Stomach smooth muscle (tissue), 2 donors: ENCODE measurements at regions not wholly inside any gene's neighbourhood (a gene's known extent, or its start where the extent isn't known, plus 50 kb on each side); places are given as distances from the start of the nearest gene placed in this dataset.
"Not testable (repeated sequence)": the region's sequence is repeated elsewhere in the genome, so short reads cannot be mapped to it uniquely, and the experiment has no call there.

ENCODE experiments used
- H3K27ac ChIP-seq: one replicate; pipeline ENCODE4 v1.7.0; 2013; ENCODE audit warnings: mild to moderate bottlenecking, low read length, inconsistent platforms
- H3K27me3 ChIP-seq, 2 donors: one replicate each; pipeline ENCODE4 v1.7.0; 2013; ENCODE audit warnings: low read length in 2 of 2; ENCODE audit not compliant: insufficient read depth in 2 of 2, control insufficient read depth in 1 of 2
- H3K36me3 ChIP-seq, 2 donors: one replicate each; pipeline ENCODE4 v1.7.0; 2013; ENCODE audit warnings: low read length in 2 of 2; ENCODE audit not compliant: control insufficient read depth in 2 of 2, insufficient read depth in 2 of 2
- H3K4me1 ChIP-seq: one replicate; pipeline ENCODE4 v1.7.0; 2013; ENCODE audit warnings: low read length; ENCODE audit not compliant: control insufficient read depth, insufficient read depth
- H3K4me3 ChIP-seq, 2 donors: one replicate each; pipeline ENCODE4 v1.7.0; 2013; ENCODE audit warnings: low read length in 2 of 2
- H3K9ac ChIP-seq, 2 donors: one replicate each; pipeline ENCODE4 v1.7.0; 2013; ENCODE audit warnings: low read length in 2 of 2, mild to moderate bottlenecking in 1 of 2
- H3K9me3 ChIP-seq, 2 donors: one replicate each; pipeline ENCODE4 v1.7.0; 2013; ENCODE audit warnings: low read length in 2 of 2; ENCODE audit not compliant: control insufficient read depth in 2 of 2
- donor health status: healthy.
- donor health status: Pancreatic carcinoma.

DNA sequence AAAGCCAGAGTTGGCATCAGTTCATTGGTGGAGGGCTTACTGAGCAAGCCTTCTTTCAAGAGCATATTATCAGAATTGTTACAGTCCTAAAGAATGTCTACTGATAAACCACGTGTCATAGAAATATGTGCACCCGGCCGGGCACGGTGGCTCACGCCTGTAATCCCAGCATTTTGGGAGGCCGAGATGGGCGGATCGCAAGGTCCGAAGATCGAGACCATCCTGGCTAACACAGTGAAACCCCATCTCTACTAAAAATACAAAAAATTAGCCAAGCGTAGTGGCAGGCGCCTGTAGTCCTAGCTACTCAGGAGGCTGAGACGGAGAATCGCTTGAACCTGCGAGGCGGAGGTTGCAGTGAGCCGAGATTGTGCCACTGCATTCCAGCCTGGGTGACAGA lies 66.4 kb upstream of the SLC66A3 start:
- not testable (repeated sequence) for H3K36me3 ChIP-seq, H3K9me3 ChIP-seq, H3K4me1 ChIP-seq, H3K9ac ChIP-seq, H3K4me3 ChIP-seq, H3K27me3 ChIP-seq, H3K27ac ChIP-seq

DNA sequence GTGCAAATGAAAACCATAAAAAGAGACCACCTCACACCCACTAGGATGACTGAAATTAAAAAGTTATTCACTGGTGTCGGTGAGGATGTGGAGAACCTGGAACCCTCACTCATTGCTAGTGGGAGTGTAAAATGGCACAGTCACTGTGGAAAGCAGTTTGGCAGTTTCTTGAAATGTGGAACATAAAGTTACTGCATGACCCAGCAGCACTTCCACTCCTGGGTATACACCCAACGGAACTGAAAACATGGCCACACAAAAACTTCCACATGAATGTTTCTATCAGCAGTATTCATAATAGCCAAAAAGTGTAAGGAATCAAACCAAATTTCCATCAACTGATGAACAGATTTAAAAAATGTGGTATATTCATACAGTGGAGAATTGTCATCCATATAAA lies 65.1 kb upstream of the SLC66A3 start:
- Histone ChIP-seq H3K4me1 (no peaks in the 10 kb centered on the region), H3K9me3 (no peaks in the 10 kb centered on the region), H3K36me3 (no peaks in the 10 kb centered on the region), H3K9ac (no peak overlapping the region), H3K27me3 (no peaks in the 10 kb centered on the region), H3K27ac (no peak overlapping the region), H3K4me3 (no peak overlapping the region)

DNA sequence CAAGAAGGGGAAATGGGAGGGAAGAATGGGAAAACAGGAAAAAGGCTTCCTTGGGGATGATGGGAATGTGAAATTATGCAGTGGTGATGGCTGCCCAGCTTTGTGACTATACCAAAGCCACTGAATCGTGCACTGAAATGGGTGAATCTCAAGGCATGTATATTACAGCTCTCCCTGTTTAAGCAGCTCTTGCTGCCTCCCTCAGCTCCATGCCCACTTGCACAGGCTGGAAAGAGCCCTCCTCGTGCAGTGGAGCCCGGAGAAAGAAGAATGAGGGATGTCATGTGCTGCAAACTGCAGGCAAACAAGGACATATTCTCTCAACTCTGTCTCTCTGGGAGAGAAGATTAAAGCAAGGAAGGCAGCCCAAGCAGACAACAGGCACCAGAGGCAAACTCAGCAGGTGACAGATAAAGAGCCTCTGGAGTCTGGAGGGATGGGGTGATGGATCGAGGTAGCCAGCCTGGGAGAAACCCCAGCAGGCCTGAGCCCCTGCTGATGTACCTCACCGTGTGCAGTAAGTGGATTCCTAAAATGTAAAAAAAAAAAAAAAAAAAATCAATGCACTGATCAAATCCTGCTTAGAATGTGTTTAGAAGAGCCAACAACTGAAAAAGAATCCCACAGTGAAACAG lies 62.4 kb upstream of the SLC66A3 start:
- Histone ChIP-seq H3K9me3 (no peaks in the 10 kb centered on the region), H3K27ac (no peak overlapping the region), H3K4me3 (no peak overlapping the region), H3K27me3 (no peaks in the 10 kb centered on the region), H3K36me3 (no peaks in the 10 kb centered on the region), H3K9ac (no peak overlapping the region), H3K4me1 (no peaks in the 10 kb centered on the region)

DNA sequence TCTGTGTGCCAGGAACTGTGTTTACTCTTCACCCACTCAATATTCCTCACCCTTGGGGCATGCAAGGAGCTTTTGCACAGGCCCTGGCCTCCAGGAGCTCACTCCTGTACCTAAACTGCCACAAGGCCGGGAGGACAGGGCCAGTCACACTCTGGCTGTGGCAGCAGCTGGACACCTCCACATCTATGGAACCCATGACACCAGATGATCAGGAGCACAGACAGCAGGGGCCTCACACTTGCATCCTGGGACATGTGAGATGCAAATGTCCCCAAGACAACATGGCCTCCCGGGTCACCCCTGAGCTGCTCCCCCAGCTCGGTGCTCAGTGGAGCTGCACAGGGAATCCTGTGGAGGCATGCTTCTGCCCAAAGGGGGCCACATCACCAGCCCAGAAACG lies 61.8 kb upstream of the SLC66A3 start:
- no peak overlapping the region for H3K4me3 ChIP-seq
- H3K36me3 ChIP-seq, result no peaks in the 10 kb centered on the region
- H3K9me3 ChIP-seq, result no peaks in the 10 kb centered on the region
- no peaks in the 10 kb centered on the region for H3K4me1 ChIP-seq
- H3K27me3 ChIP-seq, result no peaks in the 10 kb centered on the region
- no peak overlapping the region for H3K9ac ChIP-seq
- H3K27ac ChIP-seq, result no peak overlapping the region

DNA sequence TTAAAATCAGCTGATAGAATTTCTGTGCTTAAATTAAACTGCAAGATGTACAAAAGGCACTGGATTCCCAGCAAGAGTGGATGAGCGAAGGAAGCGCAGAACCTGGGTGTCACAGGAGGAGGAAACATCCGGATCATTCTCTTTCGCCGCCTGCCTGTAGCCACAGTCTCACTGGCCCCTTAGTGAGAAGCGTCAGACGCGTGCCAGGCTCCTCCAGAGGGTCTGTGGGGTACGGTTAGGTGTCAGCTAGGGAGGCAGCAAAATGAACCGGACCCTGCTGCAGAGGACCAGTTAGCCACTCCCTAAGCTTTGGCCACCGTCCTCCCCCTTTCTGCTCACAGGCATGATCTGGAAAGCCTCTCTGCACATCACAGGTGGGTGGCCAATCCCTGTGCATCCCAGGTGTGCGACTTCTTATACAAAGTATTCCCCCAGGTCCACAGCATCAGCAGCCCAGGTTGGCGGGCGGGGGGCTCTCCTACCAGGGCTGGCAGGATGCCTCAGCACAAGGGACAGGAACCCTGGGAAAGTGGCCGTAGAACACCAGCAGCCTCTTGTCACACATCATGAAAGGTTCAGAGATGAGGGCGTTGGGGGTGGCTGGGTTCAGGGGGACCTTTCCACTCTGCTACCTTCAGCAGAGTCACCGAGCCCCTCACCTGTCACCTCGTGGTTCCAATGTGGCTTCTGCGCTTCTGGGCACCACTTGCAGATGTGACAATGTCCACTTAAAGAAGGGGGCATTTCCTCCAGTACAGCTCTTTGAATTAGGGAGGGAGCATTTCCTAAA lies 61.1 kb upstream of the SLC66A3 start:
- Histone ChIP-seq H3K36me3 (no peaks in the 10 kb centered on the region), H3K27ac (no peak overlapping the region), H3K9me3 (no peaks in the 10 kb centered on the region), H3K4me1 (no peaks in the 10 kb centered on the region), H3K4me3 (no peak overlapping the region), H3K9ac (no peak overlapping the region), H3K27me3 (no peaks in the 10 kb centered on the region)

DNA sequence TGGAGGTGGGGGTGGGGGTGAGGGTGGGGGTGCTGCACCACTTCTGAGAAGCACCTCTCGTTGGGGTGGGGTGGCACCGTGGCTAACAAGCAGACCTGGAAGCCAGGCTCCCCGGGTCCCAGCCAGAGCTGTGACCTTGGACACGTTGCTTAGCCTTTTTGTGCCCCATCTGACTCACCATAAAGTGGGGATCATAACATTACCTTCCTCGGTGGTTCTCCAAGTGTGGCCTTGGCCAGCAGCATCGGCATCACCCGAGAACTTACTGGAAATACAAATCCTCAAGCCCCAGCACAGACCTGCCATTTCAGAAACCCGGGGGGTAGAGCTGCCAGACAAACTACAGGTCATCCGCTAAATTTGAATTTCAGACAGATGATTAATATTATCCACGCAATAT lies 58.7 kb upstream of the SLC66A3 start:
- no peaks in the 10 kb centered on the region for H3K4me1 ChIP-seq
- H3K4me3 ChIP-seq, result no peak overlapping the region
- no peak overlapping the region for H3K9ac ChIP-seq
- H3K27me3 ChIP-seq, result no peaks in the 10 kb centered on the region
- H3K9me3 ChIP-seq, result no peaks in the 10 kb centered on the region
- H3K27ac ChIP-seq, result no peak overlapping the region
- H3K36me3 ChIP-seq, result no peaks in the 10 kb centered on the region

DNA sequence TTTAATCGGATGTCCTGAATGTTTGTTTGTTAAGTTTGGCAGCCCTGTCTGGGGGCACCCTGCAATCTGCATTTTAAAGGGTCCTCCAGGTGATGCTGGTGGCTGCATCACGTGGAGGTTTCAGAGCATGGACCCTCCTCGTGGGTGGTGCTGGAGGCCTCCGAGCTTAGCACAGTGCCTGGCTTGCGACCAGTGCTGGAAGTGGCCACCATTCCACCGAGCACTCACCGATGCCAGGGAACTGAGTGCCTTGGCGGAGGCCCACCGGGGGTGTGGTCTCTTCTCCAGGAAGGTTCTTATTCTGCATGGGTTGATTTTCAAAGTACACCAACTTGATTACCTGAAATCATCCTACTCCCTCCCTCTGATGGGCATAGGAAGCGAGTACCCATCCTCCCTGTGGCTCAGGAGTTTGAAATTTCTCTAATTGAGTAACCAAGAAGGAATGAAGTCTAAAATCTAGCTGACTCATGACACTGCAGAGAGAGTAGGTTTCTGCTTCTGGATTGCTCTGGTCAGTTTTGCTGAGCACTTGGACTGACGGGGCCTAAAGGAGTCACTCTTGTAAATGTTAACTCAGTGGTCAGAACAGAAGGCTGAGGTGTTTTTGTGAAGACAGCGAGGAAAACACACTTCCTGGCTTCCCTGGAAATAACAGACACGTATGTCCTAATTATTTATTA lies 58.1 kb upstream of the SLC66A3 start:
- Histone ChIP-seq H3K9ac (no peak overlapping the region), H3K27me3 (no peaks in the 10 kb centered on the region), H3K27ac (no peak overlapping the region), H3K9me3 (no peaks in the 10 kb centered on the region), H3K36me3 (no peaks in the 10 kb centered on the region), H3K4me1 (no peaks in the 10 kb centered on the region), H3K4me3 (no peak overlapping the region)

DNA sequence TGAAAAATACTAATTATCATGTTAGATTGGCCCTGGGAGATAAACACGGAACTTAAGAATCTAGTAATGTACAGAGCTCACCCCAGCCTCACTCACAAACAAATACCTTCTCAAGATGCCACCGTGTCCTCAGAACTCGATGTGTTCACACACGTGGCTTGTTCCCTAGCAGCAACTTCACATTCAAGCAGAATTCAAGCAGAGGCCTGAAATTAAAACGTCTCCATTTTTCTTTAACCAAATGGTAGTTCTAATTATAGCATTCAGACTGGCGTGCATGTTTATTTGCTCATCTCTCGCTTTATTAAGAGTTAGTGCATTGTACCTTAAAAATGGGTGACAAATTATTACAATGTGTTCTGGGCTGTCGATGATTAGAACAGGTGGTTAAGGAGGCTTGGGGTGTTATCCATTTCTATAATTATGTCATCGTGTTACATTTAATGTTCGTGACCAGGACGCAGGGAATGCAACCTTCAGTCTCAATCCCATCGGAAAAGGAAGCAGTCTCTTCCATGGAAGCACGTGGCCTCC lies 57.3 kb upstream of the SLC66A3 start:
- H3K27ac ChIP-seq, result no peak overlapping the region
- no peaks in the 10 kb centered on the region for H3K27me3 ChIP-seq
- H3K9me3 ChIP-seq, result no peaks in the 10 kb centered on the region
- H3K4me1 ChIP-seq, result no peaks in the 10 kb centered on the region
- no peak overlapping the region for H3K4me3 ChIP-seq
- H3K9ac ChIP-seq, result no peak overlapping the region
- no peaks in the 10 kb centered on the region for H3K36me3 ChIP-seq

DNA sequence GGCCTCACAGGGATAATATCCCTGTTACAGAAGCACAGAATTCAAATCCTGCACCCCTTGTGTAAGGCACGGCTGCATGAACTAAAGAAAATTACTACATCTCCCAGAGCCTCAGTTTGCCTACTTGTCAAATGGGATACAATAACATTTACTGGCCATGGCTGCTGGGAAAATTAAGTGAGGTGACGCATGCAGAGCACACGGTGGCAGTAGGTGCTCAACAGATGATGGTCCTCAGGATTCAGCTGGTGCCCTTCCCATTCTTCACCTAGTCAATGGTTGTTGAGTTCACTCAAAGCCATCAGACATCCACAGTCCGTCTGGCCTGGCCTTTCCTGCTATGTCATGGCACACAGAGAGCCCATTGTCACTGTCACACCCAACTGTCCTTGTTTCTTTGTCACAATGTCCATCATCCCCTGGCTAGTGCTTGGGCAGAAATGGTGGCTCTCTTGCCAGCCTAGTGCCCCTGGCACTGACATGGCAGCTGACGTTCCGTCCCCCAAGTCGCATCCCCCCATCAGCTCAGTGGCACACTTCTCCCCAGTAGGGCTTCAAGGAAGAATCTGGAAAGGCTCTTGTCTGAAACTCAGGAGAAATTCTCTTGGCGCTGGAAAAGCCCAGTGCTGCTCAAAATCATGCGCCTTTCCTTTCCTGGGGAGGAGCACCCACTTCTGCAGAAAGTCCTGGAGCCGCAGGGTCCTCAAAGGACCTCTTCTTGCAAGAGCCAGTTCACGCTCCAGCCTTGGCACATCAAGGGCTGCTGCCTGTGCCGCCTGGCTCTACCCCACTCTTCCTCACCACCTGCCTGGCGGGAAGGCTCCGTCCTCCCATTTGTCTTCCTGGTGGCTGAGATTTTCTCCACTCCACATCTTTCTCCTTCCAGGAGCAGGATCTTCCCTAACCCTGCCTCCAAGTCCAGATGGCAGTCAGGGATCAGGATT lies 55.9 kb upstream of the SLC66A3 start:
- Histone ChIP-seq H3K4me1 (no peaks in the 10 kb centered on the region), H3K4me3 (no peak overlapping the region), H3K9ac (no peak overlapping the region), H3K36me3 (no peaks in the 10 kb centered on the region), H3K27me3 (no peaks in the 10 kb centered on the region), H3K9me3 (no peaks in the 10 kb centered on the region), H3K27ac (no peak overlapping the region)

DNA sequence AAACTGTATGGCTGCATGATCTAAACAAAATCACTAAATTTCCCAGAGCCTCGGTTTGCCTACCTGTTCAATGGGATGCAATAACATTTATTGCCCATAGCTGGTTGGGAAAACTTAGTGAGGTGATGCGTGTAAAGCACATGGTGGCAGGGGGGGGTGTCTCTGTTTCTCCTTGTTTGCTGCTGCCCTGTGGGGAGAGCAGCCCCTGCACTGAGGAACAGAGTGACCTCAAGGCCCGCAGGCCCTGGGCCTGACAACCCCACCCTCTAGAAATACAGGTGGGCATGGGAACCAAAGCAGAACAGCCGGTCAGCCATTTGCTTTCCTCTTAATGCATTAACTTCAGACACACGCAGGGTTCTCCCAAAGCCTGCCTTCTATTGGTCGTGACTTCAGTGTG lies 55.1 kb upstream of the SLC66A3 start:
- Histone ChIP-seq H3K27me3 (no peaks in the 10 kb centered on the region), H3K27ac (no peak overlapping the region), H3K36me3 (no peaks in the 10 kb centered on the region), H3K4me1 (no peaks in the 10 kb centered on the region), H3K9ac (no peak overlapping the region), H3K4me3 (no peak overlapping the region), H3K9me3 (no peaks in the 10 kb centered on the region)
